Keratinocyte (primary cell): ENCODE measurements at regions not wholly inside any gene's neighbourhood (a gene's known extent, or its start where the extent isn't known, plus 50 kb on each side); places are given as distances from the start of the nearest gene placed in this dataset.

Experiments used
- DNase-seq: peaks from one replicate; pipeline ENCODE4 v3.0.0-alpha.2; 2011; ENCODE audit warnings: low read depth, missing footprints, low spot score
- FAIRE-seq: peaks from 2 replicates; lab custom pipeline; 2011; peaks lifted over from hg19 to GRCh38; lab: Jason Lieb, UNC
- H2AFZ ChIP-seq: 2 replicates; pipeline ENCODE4 v1.6.0; 2012; ENCODE audit warnings: low read length, control low read depth, inconsistent platforms; ENCODE audit not compliant: control insufficient read depth
- H3K27ac ChIP-seq: 2 replicates; pipeline ENCODE4 v1.5.1; 2011; ENCODE audit warnings: low read length; ENCODE audit not compliant: control insufficient read depth, insufficient read depth
- H3K27me3 ChIP-seq: 3 replicates; pipeline ENCODE4 v1.6.0; 2011; ENCODE audit warnings: low read length; ENCODE audit not compliant: control insufficient read depth, insufficient read depth; ENCODE audit errors: extremely low read depth
- H3K36me3 ChIP-seq, 2 experiments: 2 replicates in 1 of 2; 3 replicates in 1 of 2; pipeline ENCODE4 v1.5.1; 2011; ENCODE audit warnings: low read length in 2 of 2, mild to moderate bottlenecking in 1 of 2; ENCODE audit not compliant: control insufficient read depth in 2 of 2, insufficient read depth in 2 of 2; ENCODE audit errors: extremely low read depth in 1 of 2
- H3K4me1 ChIP-seq: 3 replicates; pipeline ENCODE4 v1.5.1; 2011; ENCODE audit warnings: low read length; ENCODE audit not compliant: control insufficient read depth, insufficient read depth; ENCODE audit errors: extremely low read depth
- H3K4me2 ChIP-seq: 3 replicates; pipeline ENCODE4 v1.6.0; 2011; ENCODE audit warnings: low read depth, low read length; ENCODE audit not compliant: control insufficient read depth, insufficient read depth; ENCODE audit errors: extremely low read depth
- H3K4me3 ChIP-seq, 3 experiments: fragments of 200-600 bp in 1 of 3; sonication (generic) in 1 of 3; 2 replicates in 2 of 3; 3 replicates in 1 of 3; pipeline ENCODE4 v1.5.1; 2011 to 2016; ENCODE audit warnings: low read length in 3 of 3, mild to moderate bottlenecking in 3 of 3, control low read depth in 2 of 3, inconsistent platforms in 1 of 3, low read depth in 1 of 3, mixed read lengths in 1 of 3, mixed run types in 1 of 3, moderate library complexity in 1 of 3; ENCODE audit not compliant: control insufficient read depth in 2 of 3, insufficient read depth in 2 of 3; ENCODE audit errors: extremely low read depth in 1 of 3
- H3K79me2 ChIP-seq: 2 replicates; pipeline ENCODE4 v1.6.0; 2012; ENCODE audit warnings: low read length; ENCODE audit not compliant: control insufficient read depth, insufficient read depth
- H3K9ac ChIP-seq: 3 replicates; pipeline ENCODE4 v1.6.0; 2011; ENCODE audit warnings: low read length; ENCODE audit not compliant: control insufficient read depth, insufficient read depth; ENCODE audit errors: extremely low read depth
- H3K9me1 ChIP-seq: 3 replicates; pipeline ENCODE4 v1.6.0; 2011; ENCODE audit warnings: low read length; ENCODE audit not compliant: control insufficient read depth, insufficient read depth; ENCODE audit errors: extremely low read depth
- H3K9me3 ChIP-seq: 2 replicates; pipeline ENCODE4 v1.5.1; 2012; ENCODE audit warnings: low read depth, low read length; ENCODE audit not compliant: control insufficient read depth
- H4K20me1 ChIP-seq: 3 replicates; pipeline ENCODE4 v1.6.0; 2011; ENCODE audit warnings: low read length; ENCODE audit not compliant: control insufficient read depth, insufficient read depth; ENCODE audit errors: extremely low read depth
- CTCF ChIP-seq, 3 experiments: IDR thresholded peaks in 1 of 3; conservative IDR thresholded peaks in 1 of 3; optimal IDR thresholded peaks in 1 of 3; 2 replicates in 2 of 3; 3 replicates in 1 of 3; pipeline versions ENCODE3 to v1.5.1; 2011; ENCODE audit warnings: low read length in 3 of 3, mild to moderate bottlenecking in 3 of 3, moderate library complexity in 2 of 3, control low read depth in 1 of 3, inconsistent platforms in 1 of 3; ENCODE audit not compliant: insufficient read depth in 2 of 3; ENCODE audit errors: extremely low read depth in 1 of 3
- EZH2 ChIP-seq: IDR thresholded peaks from one replicate; pipeline ENCODE4 v1.6.1; 2012; ENCODE audit warnings: inconsistent platforms, mild to moderate bottlenecking, low read length, moderate library complexity
- dilution Hi-C: fragments of 300-500 bp; cut with MboI; formaldehyde crosslinking; loops from one replicate; pipeline ENCODE4 v1.7.0; 2020; ENCODE audit warnings: low sequenced_read_pairs; ENCODE audit not compliant: extremely low pct_ligation_motif_present

DNA sequence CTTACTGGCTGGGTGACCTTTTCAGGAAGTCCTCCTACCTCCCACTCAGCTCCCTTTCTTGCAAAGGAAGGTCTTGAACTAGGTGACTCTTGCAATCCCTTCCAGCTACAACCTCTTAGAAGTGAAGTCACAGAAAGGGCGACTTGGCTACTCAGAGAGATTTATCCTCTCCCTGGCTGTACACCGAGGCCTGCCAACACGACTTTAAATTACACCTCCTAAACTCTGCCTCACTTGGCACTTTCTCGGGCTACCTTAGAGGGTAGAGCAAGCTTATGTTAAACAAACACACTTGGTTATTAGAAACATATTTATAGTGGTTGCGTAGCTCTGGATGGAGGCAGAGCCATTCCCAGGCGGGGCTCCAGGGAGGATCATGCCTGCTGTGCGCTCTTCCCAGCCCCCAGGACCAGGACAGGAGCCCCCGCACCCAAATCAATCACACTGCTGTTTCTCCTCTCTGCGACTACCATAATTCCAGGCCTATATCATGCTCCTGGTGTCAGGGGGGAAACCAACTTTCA lies 358.4 kb downstream of the BUD13 start:
- Histone ChIP-seq H2AFZ (no peak overlapping the region), H3K4me3 (no peak overlapping the region), H3K9ac (no peak overlapping the region), H3K4me1 (no peaks in the 10 kb centered on the region), H4K20me1 (no peaks in the 10 kb centered on the region), H3K9me1 (no peaks in the 10 kb centered on the region), H3K79me2 (no peaks in the 10 kb centered on the region), H3K27ac (no peak overlapping the region), H3K4me2 (no peak overlapping the region), H3K27me3 (no peaks in the 10 kb centered on the region), H3K36me3 (no peaks in the 10 kb centered on the region), H3K9me3 (no peaks in the 10 kb centered on the region)
- dilution Hi-C loops: no loop called here
- FAIRE-seq: no peak
- TF ChIP-seq EZH2 (no peak), CTCF (optimal IDR thresholded peaks at IDR 0.05 in 1 of 3, IDR thresholded peaks at IDR 0.05 in 1 of 3, conservative IDR thresholded peaks at IDR 0.05 in 1 of 3; ENCODE audit: extremely low read depth in 1 of 3, insufficient read depth in 2 of 3, low read length in 3 of 3) (no peak)
- no peak for DNase-seq

DNA sequence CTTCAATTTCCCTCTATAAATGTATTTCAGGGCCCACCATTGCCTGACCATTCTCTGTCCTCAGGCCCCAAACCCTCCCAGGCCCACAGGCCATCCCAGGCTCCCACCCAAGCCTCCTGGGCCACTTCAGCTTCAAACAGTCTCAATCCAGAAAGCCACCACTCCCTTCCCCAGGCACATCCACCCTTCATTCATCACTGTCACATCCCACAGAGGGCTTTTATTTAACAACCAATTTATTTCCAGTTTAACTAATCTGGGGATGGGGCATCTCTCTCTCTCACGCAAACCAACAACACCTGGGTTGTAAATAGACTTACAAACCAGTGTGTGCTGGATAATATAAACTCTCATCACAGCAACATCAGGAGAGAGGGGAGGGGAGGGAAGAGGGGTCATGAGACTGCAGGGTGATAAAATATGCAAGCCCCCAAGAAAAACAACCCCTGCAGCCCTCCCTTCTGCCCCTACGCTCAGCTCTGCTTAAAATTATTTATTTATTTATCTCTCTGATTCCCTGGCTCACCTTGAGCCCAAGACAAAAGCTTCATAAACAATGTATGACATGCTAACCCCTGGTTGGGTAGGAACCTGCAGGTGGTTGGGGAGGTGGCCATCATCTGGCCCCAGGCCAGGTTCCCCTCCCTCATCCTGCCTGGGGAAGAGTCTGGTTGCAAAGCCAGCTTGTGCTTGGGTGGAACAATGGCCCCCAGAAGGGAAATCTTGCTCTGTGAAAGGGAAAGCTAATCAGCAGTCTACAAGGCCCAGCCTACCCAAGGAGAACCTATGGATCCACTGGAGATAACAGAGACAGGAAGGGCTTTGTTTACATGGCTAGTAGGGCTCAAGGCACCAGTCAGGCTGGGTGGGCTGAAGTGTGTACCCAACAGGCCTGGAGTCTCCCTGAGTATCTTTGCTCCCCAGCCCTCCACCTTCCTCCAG lies 359.2 kb downstream of the BUD13 start:
- H3K27me3 ChIP-seq: no peaks in the 10 kb centered on the region
- no peak overlapping the region for H3K9ac ChIP-seq
- no peaks in the 10 kb centered on the region for H4K20me1 ChIP-seq
- no peaks in the 10 kb centered on the region for H3K4me1 ChIP-seq
- FAIRE-seq: no peak
- H3K4me3 ChIP-seq: no peak overlapping the region
- DNase-seq: no peak
- no peak for TF ChIP-seq EZH2
- no peak for TF ChIP-seq CTCF (optimal IDR thresholded peaks at IDR 0.05 in 1 of 3, IDR thresholded peaks at IDR 0.05 in 1 of 3, conservative IDR thresholded peaks at IDR 0.05 in 1 of 3; ENCODE audit: extremely low read depth in 1 of 3, insufficient read depth in 2 of 3, low read length in 3 of 3)
- H3K79me2 ChIP-seq: no peaks in the 10 kb centered on the region
- no peak overlapping the region for H3K27ac ChIP-seq
- no peak overlapping the region for H3K4me2 ChIP-seq
- no peaks in the 10 kb centered on the region for H3K36me3 ChIP-seq
- no peak overlapping the region for H2AFZ ChIP-seq
- H3K9me3 ChIP-seq: no peaks in the 10 kb centered on the region
- no peaks in the 10 kb centered on the region for H3K9me1 ChIP-seq
- dilution Hi-C loops: no loop called here
